Stromal cell of bone marrow (primary cell): ENCODE measurements at regions not wholly inside any gene's neighbourhood (a gene's known extent, or its start where the extent isn't known, plus 50 kb on each side); places are given as distances from the start of the nearest gene placed in this dataset.
A peak's percentile ranks its signal among the peaks of the same experiment; 100 is the strongest.

Experiments used
- DNase-seq: peaks from one replicate; pipeline ENCODE4 v3.0.0-alpha.2; 2012; ENCODE audit warnings: low read depth

GRCh38 chr10:4482659-4483058 is 343.3 kb upstream of the AKR1E2 start:
- DNase-seq = no peak

GRCh38 chr10:4481192-4481591 is 344.8 kb upstream of the AKR1E2 start:
- no peak for DNase-seq

GRCh38 chr10:4479342-4479741 is 346.7 kb upstream of the AKR1E2 start:
- no peak for DNase-seq

DNA sequence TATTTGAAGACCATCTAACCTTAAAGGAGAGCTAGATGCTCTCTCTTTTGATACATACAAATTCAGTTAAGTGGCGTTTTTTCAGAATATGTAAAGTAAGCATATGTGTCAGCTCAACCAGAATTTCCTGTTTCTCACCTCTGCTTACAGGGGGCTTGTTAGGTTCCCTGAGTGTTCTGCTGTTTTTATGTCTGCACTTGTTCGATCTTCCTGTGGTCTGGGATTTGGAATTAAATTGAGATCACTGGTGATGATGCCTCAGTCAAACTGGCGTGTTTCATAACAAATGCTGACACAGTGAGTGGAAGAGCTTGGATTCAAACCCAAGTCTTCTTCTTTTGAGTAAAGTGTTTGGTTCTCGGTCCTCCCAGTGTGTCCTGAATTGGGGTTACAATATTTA is 348.3 kb upstream of the AKR1E2 start:
- no peak for DNase-seq

DNA sequence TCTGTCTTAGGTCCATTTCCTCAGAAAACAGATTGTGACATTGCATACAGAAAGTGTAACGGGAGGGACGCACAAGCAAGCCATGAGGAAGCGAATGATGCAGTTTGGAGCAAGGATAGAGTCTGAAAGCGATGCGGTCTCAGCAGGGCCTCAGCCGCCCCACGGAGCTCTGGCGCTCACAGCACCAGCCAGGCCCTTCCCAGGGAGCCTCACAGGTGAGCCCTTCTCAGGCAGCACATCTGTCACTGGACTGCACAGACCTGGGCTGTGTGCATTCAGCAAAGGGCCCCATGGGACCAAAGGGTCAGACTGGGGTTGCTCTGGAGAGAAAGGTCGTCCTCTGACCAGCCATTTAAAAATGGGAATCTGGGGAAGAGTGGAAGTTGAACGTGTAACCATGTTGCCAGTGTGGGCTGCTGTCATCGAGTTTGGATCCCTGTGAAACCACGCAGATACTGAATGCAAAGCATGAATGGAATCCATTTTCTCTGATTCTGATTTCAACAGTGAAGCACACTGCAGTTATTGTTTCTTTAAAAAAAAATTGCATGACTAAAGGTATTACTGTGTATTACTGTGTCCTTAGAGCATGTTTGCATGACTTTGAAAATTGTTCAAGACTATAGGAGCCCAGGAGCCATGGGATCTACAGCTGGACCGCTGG is 350.0 kb upstream of the AKR1E2 start:
- no peak for DNase-seq

- no peak for DNase-seq
Measured at GRCh38 chr10:4474829-4475228, 351.2 kb upstream of the AKR1E2 start.

- no peak for DNase-seq
Measured at GRCh38 chr10:4473977-4474376, 352.0 kb upstream of the AKR1E2 start.

GRCh38 chr10:4472190-4472904 is 353.7 kb upstream of the AKR1E2 start:
- no peak for DNase-seq

GRCh38 chr10:4470231-4470835 is 355.7 kb upstream of the AKR1E2 start:
- peak; percentile 17 for DNase-seq

- DNase-seq = no peak
Measured at GRCh38 chr10:4467481-4467880, 358.5 kb upstream of the AKR1E2 start.

- no peak for DNase-seq
Measured at GRCh38 chr10:4460267-4460666, 365.7 kb upstream of the AKR1E2 start.

- DNase-seq = no peak
Measured at GRCh38 chr10:4459531-4459930, 366.5 kb upstream of the AKR1E2 start.

DNA sequence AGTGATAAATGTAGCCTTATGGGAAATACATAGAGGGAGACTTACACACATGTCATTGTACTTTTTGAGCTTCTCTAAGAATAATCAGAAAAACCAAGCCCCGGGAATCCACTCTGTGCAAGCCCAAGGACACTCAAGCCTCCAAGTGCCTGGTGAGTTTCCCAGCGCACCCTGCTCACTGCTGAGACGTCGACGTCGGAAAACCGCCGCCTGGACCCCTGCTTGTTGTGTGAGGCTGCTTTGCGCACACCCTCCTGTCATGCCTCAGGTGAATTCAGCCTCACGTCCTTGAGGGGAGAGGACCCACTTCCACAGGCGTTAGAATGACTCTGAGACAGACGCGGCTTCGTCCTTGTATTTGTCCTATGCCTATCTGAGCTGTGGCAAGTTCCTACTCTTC is 368.4 kb upstream of the AKR1E2 start:
- no peak for DNase-seq

DNA sequence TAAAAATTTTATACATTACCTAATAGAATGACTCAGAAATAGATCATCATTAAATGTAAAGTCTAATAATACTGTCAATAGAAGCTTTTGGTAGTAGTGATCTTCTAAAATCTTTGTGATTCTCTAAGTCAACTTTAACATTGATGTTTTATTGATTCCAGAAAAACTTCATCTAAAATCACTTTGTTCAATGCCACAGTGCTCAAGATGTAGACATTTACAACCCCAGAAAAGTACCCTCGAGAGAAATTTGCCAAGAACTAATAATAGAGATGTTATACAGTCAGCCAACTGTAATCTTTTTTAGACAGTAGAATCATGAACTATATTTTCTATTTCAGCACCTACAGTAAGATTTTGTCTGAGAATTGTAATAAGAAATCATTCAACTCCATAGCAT is 369.2 kb upstream of the AKR1E2 start:
- DNase-seq = no peak

GRCh38 chr10:4456279-4456678 is 369.7 kb upstream of the AKR1E2 start:
- no peak for DNase-seq

DNA sequence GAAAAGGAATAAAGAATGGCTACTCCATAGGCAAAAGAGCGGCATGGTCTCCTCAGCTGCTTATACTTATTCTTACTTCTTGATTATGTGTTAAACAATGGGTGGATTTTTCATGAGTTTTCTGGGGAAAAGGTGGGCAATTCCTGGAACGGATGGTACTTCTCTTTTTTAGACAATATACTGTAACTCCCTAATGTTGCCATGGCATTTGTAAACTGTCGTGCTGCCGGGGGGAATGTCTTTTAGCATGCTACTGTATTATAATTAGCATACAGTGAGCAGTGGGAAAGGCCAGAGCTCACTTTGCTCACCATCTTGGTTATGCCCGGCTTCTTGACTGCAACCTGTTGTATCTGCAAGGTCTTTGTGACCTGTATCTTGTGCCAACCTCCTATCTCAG is 372.1 kb upstream of the AKR1E2 start:
- no peak for DNase-seq

DNA sequence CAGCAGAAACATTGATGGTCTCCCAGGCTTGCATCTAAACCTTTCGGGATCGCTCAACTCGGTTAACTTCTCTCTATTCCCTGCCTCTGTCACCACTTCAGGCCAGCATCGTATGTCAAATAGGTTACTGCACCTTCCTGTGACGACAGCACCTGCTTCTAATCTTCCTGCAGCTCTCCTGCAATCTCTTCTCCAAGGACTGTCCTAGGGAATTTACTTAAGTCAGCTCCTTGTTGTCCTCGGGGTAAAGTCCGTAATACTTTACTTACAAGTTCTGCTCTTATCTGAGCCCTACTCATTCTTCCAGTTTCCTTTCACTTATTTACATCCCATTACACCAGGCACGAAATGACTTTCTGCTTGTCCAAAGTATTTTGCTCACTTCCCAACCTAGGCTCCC is 372.7 kb upstream of the AKR1E2 start:
- DNase-seq = no peak

GRCh38 chr10:4450981-4451908 is 374.8 kb upstream of the AKR1E2 start:
- DNase-seq = peak; percentile 36

DNA sequence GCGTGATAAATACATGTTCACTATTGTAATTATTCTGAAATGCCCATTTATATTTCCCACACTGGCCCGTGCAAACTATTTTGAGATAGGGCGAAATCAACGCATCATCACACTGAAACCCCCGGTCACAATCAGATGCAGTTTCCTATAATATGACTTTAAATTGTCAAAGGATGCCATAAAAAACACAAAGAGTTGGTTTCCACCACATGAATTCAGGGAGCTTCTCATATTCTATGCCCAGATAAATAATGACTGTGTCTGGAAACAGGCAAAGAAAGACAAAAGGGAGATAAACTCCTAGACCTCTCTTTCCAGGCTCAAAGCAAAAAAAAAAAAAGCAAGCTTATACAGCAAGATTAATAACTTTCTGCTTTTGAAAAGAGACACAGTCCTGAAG is 375.8 kb upstream of the AKR1E2 start:
- no peak for DNase-seq

- no peak for DNase-seq
Measured at GRCh38 chr10:4448030-4448429, 378.0 kb upstream of the AKR1E2 start.

- no peak for DNase-seq
Measured at GRCh38 chr10:4443419-4443818, 382.6 kb upstream of the AKR1E2 start.

DNA sequence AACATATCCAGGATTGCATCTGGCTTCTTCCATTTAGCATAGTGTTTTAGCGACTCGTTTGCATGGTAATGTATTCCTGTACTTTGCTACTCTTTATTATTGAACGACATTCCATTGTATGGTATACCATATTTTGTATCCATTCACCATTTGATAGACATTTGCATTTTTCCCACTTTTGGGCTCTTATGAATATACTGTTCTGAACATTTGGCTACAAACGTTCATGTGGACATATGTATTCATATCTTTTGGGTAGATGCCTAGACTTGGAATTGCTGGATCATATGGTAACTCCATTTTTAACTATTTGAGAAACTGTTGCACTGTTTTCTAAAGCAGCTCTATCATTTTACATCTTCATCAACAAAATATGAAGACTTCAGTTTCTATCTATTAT is 383.7 kb upstream of the AKR1E2 start:
- no peak for DNase-seq
